ENCODE measurements at regions not wholly inside any gene's neighbourhood (a gene's known extent, or its start where the extent isn't known, plus 50 kb on each side); places are given as distances from the start of the nearest gene placed in this dataset.
"Not testable (repeated sequence)": the region's sequence is repeated elsewhere in the genome, so short reads cannot be mapped to it uniquely, and the experiment has no call there.

DNA sequence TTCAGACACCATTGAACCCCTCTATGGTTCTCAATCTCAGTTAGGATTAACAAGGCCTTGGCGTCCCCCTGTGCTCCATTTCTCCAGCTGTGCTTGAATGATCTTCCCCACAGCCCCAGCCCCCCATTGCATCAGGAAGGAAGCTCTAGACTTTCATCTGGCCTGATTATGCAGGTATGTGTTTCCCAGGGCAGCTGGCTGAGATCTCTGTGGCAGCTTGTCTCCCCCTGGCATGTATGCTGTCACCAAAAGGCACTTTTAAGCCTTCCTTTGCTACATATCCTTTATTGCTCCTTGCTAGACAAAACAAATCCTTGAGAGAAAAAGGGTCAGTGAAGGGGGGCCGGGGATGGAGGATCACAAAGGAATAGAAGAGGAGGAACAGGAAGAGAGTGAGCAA is 1056.0 kb upstream of the SLIT2 start:
- no peak for DNase-seq

GRCh38 chr4:19194672-19195071 is 1057.0 kb upstream of the SLIT2 start:
- no peak for DNase-seq

DNA sequence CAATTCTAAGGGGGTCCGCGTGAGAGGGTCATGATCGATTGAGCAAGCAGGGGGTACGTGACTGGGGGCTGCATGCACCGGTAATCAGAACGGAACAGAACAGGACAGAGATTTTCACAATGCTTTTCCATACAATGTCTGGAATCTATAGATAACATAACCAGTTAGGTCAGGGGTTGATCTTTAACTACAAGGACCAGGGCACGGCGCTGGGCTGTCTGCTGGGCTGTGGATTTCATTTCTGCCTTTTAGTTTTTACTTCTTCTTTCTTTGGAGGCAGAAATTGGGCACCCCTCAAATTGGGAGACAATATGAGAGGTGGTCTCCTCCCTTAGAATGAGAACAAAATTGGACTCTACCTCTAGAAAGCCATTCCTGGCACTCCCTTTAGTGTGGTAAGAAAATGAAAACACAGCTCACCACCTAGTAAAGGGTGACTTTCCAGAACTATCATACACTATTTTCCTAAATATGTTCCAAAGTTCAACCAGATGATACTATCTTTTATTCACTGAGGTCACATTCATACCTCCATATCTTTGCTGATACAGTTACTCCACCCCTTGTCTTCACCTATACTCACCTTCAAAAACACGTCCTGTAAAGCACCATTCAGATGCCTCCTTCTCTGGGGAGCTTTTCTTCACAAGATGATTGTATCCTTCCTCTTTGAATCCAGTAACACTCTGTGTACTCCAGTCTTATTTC is 1058.3 kb upstream of the SLIT2 start:
- no peak for DNase-seq

DNA sequence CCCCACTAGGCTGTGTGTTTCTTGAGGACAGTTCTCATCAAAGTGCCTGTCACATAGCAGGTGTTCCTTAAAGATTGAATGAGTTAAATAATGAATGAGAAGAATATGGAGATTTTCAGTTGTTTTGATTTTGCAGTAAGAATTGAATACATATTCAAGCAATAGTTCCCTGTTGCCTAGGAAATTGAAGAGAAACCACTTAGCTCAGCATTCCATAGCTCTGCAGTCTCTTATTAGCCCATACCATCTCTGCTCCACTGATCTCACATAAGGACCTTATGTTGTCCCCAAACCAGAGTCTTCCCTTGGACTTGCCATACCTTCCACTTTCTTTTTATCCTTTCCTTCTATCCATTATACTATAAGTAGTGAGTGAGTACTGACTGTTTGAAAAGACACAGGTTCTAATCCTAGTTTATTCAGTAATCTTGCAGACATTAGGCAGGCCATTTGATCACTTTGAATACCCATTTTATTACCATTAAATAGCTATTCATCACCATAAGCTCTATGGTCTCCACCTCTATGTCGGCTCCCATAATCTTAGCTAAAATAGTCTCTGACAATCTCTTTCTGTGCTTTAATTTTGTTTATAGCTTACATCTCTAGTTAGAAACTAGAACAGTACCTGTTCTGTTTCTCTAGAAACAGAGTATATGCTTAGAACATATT is 1059.6 kb upstream of the SLIT2 start:
- no peak for DNase-seq

DNA sequence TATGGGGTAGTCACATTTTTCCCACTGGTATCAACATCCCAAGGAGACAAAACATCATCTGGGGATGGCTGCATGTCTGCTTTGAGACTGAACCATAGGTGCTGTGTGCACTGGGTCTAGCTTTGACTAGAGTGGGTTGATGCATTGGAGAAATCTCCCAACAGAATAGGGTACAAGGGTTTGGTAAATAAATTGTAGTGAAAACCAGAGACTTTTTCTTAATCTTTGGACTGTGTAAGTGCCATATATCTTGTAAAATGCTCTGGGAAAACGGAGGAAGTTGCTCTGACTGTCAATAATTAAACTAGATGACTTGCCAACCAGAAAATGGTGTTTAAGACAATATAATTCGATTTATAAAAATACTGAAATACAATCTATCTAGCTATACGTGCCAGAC is 1064.0 kb upstream of the SLIT2 start:
- DNase-seq, result no peak

DNA sequence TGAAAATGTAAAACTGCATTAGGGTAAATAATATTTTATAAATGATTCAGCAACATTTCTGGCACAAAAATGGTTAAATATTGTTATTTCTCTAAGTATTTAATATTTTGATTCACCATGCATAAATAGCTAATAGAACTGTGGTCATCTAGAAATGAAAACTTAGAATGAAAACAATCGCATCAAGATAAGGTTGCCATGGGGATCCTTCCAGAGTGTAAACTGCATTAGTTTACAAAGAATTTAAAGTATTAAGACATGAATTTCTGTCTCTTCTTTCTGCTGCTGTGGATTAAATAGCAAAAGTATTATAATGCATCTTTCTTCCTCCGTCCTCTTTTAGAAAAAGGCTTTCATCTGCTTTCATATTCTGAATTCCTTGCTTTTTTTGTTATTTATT is 1064.6 kb upstream of the SLIT2 start:
- no peak for DNase-seq

GRCh38 chr4:19181631-19182030 is 1070.1 kb upstream of the SLIT2 start:
- DNase-seq, result not testable (repeated sequence)

- DNase-seq, result no peak
These were observed 1072.9 kb upstream of the SLIT2 start for GRCh38 chr4:19178835-19179234.

DNA sequence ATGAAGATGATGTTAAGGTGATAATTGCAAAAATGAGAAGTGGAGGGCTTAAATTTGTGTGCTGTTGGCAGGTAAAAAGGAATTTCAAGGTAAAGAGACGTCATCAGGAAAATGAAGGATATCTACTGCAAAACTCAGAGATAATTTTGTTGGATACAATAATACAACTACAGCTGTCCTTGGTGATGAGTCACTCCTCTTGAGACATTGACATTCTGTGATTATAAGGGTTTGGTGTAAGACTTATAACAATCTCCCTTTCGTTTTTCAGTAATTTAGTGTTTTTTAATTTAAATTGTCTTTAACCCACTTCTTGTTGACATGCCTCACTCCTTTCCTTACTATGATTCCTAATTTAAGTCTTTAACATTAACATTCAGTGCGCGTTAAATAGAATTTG is 1074.1 kb upstream of the SLIT2 start:
- no peak for DNase-seq

- DNase-seq, result no peak
These were observed 1079.9 kb upstream of the SLIT2 start for GRCh38 chr4:19171832-19172231.

- DNase-seq, result no peak
These were observed 1084.4 kb upstream of the SLIT2 start for GRCh38 chr4:19167311-19167710.

- no peak for DNase-seq
These were observed 1087.4 kb upstream of the SLIT2 start for GRCh38 chr4:19164334-19164733.

DNA sequence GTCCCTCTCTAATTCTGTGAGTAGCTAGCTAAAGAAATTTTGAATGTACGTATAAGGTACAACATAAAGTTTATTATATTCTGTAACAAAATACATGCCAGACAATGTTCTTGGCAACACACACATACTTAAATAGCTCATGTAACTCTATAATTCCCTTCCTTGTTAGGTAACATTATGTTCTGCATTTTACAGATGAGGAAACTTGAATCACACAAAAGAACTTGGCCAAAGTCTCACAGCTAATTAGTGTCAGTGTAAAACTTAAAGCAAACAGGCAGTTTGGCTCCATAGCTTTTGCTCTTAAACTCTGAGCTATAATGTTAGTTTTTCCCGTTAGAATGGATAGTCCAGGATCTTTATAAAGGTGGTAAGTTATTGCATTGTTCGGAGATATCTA is 1091.8 kb upstream of the SLIT2 start:
- no peak for DNase-seq

GRCh38 chr4:19158107-19158809 is 1093.4 kb upstream of the SLIT2 start:
- no peak for DNase-seq

DNA sequence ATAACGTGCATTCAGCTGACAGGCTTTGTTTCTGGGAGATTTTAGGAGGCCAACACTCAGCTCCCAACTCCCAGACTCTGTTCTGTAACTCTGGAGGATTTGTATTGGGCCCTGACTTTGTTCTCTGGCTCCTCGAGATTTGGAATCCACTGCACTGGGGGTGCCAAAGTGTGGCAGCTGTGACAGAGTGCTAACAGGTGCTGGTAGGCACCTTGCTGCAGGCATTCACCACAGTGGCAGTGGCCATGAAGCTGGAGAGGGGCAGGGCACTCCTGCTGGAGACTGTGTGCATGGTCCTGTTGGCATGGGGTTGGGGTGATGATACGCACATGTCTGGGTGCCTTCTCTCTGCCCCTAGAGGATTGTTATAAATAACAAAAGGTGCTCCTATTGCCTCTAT is 1094.9 kb upstream of the SLIT2 start:
- DNase-seq, result no peak

DNA sequence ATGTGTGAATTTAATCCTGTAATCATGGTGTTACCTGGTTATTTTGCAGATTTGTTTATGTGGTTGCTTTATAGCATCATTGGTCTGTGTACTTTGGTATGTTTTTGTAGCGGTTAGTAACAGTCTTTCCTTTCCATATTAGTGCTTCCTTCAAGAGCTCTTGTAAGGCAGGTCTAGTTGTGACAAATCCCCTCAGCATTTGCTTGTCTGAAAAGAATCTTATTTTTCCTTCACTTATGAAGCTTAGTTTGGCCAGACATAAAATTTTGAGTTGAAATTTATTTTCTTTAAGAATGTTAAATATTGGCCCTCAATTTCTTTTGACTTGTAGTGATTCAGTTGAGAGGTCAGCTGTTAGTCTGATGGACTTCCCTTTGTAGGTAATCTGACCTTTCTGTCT is 1096.1 kb upstream of the SLIT2 start:
- DNase-seq, result no peak

DNA sequence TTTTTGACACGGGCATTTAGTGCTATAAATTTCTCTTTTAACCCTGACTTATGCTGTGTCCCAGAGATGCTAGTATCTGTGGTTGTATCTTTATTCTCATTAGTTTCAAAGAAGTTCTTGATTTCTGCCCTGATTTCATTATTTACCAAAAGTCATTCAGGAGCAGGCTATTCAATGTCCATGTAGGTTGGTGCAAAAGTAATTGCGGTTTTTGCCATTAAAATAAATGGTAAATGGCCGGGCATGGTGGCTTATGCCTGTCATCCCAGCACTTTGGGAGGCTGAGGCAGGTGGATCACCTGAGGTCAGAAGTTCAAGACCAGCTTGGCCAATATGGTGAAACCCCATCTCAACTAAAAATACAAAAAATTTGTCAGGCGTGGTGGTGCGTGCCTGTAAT is 1097.4 kb upstream of the SLIT2 start:
- DNase-seq, result not testable (repeated sequence)

- no peak for DNase-seq
These were observed 1099.4 kb upstream of the SLIT2 start for GRCh38 chr4:19152264-19152663.

DNA sequence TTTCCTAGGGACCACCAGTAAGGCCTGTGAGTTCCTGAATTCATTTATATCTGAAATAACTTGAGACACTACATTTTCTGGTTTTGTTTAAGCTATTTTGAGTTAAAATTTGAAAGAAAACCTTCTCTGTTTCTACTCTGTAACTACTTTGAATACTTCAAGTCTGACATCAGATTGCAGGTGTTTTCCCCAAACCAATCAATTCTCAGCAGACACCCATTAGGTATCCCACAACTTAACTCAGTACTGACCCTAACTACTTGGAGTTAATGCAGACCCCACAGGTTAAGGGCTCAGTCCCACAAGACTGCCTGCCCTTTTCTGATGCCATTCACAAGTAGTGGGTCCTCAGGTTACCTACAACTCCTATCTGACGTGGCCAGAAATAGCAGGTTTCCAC is 1100.0 kb upstream of the SLIT2 start:
- DNase-seq, result no peak

- no peak for DNase-seq
These were observed 1105.7 kb upstream of the SLIT2 start for GRCh38 chr4:19146038-19146437.

- no peak for DNase-seq
These were observed 1114.5 kb upstream of the LCORL start for GRCh38 chr4:19135895-19136633.

DNA sequence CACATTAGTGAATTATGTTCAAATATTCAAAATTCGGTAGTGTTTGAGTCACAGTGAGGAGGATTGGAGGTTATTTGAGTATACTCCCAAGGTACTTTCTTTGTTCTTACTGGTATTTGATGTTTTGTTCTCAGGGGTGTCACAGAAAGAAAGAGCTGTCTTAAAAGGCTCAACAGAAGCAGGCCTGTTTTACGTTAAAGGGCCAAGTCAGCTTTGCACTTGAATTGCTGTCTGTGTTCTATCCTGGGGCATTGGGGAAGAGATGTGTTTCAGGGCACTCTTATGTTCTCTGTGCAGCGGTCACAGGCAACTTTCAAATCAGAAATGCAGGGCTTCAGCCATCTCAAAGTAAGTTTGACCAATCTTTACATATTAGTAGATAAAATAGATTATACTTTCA is 1113.1 kb upstream of the LCORL start:
- DNase-seq, result no peak

DNA sequence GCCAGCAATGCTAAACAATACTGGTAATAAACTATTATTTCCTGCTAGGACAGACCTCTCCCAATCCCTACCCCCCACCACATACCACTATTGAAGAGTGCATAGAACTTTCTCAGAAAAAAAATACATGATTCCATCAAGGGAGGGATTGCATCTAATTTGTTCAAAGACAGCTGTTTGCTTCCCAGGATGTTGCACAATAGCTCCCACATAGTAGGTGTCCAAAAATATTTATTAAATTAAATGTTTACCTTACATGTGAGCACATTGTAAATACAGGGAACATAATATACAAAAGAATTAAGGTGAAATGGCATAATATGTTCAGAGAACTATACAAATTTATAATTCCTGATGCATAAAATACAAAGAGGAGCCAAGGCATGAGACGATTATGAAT is 1111.8 kb upstream of the LCORL start:
- DNase-seq, result no peak

Data from suppressor macrophage (primary cell).